SKM-1 (cell line): ENCODE measurements at regions not wholly inside any gene's neighbourhood (a gene's known extent, or its start where the extent isn't known, plus 50 kb on each side); places are given as distances from the start of the nearest gene placed in this dataset.

Source experiments
- DNase-seq: peaks from one replicate; lab custom pipeline; 2025; ENCODE audit not compliant: unreplicated experiment; lab: John Stamatoyannopoulos, UW

DNA sequence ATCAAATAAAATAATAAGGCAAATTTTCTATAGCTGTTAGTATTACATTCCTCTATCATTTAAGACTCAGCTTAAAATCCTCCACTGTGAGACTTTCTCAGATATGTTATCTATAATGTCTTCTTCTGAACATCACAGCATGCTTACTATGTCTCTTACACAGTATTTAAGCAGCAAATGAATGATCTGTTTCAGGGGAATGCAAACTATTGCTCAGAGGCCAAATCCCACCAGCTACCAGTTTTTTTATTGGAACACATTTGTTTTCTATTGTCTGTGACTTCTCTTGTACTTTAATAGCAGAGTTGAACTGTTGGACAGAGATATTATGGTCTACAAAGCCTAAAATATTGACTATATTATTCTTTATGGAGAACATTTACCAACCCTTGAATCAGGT lies 59.6 kb downstream of the C3orf38 start:
- no peak for DNase-seq

DNA sequence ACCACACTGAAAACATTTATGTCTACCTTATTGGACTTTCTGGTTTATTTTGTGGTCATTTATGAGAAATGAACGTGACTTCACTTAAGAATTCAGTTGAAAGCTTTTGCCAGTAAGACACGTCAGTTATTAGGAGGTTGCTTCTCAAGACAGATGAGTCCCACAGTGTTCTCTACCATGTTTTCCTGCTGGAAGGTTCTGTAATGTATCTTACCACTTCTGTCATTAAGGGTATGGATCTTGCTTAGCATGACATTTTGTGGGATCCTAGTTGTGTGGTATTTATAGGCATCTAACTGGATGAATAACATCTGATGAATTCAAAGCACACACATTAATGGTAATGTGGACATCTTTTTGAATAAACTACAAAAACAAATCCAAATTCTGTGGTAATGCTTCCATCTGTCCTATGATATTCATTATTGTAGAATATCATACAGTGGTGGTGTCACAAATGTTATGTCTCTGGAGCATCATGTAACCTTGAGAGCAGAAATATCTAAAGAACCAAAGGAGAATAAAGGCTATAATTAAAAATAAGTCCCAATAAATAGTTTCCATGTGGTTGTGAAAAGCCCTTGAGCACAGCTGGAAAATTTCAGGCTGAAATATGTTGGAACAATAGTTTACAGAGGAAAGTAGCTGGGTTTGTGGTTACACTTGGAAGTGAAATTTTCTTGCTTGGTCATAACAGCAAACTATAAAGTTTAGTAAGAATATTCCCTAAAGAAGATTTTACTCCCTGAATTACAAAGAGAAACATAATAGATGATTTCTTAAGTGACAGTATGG lies 61.5 kb downstream of the C3orf38 start:
- no peak for DNase-seq

DNA sequence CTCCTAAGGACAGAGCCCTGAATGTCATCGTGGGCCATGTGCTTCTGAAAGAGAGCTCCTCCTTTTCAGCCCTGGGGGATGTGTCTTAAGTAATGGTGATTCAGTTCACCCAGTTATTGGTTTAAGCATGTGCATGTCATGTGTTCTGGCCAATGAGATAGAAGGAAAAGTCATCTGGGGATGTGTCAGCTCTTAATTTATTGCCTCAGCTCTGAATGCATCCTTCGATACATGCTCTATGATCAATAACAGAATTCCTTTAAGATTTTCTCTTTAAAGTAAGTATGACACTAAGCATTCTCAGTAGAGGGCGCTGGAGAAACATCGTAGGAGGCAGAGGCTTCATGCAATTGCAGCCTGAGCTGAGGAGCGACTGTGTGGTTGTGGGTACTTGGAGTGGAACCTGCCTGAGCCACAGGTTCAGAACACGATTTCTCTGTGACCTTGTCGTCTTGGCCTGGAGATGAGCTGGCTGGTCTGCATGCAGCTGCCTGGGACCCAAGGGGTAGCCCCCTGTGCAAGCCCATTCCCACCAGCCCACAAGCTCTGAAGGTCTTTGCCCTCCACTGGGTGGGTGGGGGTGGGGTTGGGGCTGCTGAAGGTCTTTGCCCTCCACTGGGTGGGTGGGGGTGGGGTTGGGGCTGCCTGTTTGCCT lies 69.5 kb downstream of the C3orf38 start:
- DNase-seq: peak; percentile 34

DNA sequence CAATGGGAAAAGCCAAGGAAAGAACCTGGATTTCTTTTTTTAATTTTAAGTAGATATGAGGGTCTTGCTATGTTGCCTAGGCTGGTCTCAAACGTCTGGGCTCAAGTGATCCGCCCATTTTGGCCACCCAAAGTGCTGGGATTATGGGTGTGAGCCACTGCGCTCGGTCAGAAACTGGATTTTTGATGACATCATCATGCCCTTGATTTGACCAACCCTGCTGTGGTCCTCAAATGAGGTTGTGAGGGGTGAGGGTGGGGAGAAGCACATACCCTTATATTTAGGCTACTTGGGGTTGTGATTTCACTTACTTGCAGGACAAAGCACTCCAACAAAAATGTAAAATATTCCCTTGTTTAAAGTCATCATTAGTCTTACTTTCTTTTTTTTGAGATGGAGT lies 70.4 kb downstream of the C3orf38 start:
- DNase-seq: no peak

DNA sequence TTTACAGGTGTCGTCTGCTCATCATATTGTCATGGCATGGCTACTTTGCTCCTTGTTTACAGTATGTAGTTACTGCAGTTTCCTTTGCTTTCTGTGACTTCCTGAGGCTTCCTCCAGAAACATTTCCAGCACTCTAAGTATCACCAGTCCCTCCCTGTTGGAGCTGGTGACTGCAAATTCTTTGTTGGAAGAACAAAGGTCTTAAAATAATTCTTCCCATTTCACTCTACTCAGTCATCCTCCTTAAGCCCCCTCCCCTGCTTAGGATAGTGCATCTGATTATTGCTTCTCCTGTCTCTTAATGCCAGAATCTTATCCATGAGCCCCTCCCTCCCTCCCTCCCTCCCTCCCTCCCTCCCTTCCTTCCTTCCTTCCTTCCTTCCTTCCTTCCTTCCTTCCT lies 72.0 kb downstream of the C3orf38 start:
- DNase-seq: no peak

DNA sequence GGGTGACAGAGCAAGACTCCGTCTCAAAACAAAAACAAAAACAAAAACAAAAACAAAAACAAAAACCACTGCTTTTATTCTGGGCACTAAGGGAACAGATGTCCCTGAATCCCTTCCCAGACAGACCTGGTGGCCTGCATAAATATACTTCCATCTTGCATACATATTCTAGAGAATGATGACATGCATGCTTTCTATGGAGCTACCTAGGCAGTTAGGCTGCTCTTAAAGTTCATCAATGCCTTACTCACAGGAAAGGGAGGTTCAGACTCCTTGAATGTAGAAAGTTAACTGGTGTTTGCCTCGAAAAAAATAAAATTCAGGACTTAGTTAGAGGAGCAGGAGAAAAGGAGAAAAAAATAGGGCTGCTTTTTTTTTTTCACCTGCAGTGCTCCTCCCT lies 72.6 kb downstream of the C3orf38 start:
- DNase-seq: no peak

DNA sequence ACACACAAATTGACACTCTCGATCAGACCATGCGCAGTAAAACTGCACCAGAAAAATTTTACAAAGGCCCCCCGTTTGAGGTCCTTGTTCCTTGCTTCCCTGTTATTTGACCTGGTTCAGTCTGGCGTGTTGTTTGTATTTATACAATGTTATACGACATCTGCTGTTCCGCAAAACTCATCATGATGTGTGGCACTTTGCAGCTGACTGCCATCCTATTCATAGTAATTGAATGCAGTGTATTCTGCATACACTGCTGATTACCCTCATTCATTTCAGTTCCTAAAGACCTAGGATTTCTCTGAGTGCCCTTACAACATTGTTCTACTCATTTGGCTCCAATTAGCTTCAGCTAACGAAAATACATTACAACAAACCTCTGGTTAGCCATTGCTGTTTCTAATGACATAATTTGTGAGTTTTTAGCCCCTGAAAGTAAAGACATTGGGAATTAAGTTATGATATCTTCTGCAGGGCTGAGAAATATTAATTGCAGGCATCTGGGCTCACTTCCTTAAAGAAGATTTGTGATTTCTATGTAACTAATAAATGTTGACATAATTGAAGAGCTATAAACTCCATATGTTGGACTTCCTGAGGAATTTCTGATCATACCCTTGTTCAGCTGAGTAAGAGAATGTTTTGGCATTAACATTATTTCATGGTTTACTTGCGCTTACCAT lies 75.7 kb downstream of the C3orf38 start:
- no peak for DNase-seq

DNA sequence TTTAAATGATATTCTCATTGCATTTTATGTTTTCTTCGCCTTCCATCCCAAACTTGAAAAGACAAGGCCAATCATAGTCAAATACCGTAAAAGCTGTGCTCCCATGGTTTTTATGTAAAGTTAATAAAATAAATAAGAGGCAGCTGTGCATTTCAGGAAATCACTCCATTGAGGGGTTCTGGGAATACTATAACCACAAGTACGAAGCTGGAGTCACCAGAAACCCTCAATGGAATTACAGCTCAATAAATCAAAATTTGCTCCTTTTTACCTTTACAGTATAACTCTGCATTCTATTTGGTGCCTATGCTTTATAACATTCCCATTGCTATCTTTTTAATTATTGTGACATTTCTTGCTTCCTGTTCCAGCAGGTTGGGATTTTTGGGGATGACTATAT lies 77.2 kb downstream of the C3orf38 start:
- DNase-seq: no peak

DNA sequence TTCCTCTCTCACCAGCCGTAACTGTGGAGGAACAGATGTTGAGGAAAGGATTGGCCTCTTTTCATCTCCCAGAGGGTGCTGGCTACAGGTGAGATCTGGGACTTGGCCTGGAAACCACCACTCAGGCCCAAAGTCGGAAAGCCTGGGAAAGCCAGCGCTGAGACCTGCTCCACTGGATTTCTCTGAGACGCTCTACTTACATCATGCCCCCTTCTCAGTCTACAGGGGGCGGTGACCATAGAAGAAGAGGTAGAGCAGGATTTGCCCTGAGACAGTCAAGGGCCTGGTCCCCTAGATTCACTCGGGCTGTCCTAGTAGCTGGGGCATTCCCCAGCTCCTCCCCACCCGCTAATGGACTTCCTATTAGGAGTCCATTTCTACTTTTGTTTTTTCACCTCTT lies 80.9 kb downstream of the C3orf38 start:
- DNase-seq: no peak

DNA sequence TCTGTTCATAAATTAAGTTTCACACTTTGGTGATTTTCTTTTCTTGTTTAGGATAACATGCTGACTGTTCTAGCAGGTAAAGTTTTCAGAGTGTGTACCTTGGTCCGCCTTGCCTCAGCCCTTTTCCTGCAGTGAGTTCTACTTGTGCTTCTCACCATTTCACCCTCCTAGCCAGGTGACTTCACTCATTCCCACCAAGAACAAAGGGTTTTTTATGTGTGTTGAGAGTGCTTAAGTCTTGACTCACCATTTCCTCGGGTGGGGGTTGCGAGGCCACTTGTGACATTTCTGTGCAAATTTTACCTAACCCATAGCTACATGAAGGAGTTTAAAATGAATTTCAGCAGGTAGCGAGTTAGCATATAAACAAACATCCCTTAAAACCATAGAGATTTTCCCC lies 81.4 kb downstream of the C3orf38 start:
- DNase-seq: no peak

DNA sequence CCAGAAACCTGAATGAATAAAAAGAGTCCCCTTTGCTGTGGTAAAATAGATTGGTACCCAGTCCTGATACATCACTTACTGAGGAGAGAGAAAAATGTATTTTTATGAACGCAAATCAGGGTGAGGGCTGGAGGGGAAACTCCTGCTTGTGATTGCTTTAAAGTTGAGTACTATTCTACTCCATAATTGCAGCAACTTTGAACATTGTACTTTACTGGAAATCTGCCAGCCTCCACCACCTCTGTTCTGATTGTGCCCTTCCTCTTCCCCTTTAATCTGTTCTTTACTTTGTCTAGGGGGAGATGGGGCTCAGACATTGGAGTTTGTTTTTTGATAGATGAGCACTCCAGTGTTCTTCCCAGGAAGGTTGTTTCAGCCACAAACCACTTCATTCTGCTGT lies 81.9 kb downstream of the C3orf38 start:
- DNase-seq: no peak

DNA sequence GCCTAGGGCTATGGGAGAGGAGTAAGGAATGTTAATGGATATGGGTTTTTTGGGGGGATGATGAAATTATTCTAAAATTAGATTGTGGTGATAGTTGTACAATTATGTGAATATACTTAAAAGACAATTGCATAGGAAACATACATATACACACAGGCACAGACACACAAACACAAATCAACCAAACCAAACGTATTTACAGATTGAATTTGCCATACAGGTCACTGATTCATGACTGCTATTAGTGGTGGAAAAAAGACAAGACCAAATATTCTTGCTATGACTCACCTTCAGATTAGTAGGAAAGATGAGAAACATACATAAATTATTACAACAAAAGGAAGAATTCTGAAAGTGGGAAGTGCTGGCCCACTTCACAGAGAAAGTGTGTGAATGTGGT lies 85.3 kb downstream of the C3orf38 start:
- no peak for DNase-seq

DNA sequence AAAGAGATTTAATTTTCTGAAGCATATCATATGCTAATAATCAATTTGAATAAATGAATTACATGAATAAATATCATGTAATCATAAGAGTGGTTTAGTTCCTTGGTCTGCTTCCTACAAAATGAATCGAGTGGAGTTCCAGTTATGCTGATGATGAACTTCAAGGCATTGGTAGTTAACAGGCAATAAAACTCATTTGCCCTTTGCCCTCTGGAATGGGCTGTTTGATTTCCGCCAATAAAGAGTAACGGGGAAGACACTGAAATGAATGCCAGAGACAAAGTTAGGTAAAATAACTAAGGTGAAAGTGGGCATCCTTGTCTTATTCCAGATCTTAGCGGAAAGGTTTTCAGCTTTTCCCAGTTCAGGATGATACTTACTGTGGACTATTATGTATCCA lies 90.1 kb downstream of the C3orf38 start:
- no peak for DNase-seq

DNA sequence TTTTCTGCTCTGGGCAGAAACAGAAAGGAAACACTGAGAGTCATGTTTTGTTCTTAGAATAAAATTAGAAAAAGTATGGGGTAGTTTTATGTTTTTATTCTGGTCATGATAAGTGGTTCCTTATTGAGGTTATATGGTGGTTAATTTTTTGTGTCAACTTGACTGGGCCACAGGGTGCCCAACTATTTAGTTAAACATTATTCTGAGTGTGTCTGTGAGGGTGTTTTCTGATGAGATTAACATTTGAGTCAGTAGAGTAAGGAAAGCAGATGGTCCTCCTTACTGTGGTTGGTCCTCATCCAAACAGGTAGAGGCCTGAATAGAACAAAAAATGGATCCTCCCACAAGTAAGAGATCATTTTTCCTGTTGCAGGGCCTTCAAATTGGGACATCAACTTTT lies 98.9 kb downstream of the C3orf38 start:
- no peak for DNase-seq

DNA sequence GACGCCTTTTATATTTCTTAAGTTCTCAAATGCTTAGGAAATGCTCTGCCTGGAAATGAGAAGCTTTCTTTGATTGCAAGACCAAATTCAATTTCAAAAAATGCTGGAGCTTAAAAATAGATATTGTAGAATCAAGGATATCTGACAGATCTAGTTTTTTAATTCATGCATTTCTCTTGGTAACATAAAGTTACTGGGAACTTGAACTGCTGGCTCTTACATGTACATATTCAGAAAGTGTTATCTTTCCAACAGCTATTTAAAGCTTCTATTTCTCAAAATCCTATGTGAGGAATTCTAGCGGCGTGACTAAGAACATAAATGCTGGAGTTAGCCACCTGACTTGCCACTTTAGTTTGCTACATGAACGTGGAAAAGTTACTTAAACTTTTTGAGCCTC lies 109.3 kb downstream of the C3orf38 start:
- no peak for DNase-seq

DNA sequence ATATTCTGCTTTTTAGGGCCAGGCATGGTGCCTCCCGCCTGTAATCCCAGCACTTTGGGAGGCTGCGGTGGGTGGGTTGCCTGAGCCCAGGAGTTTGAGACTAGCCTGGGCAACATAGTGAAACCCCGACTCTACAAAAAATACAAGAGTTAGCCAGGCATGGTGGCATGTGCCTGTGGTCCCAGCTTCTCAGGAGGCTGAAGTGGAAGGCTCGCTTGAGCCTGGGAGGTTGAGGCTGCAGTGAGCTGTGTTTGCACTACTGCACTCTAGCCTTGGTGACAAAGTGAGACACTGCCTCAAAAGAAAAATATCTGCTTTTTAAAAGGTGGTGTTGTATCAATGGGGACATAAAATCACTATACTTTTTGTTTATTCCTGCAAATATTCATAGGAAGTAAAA lies 112.8 kb downstream of the C3orf38 start:
- no peak for DNase-seq

DNA sequence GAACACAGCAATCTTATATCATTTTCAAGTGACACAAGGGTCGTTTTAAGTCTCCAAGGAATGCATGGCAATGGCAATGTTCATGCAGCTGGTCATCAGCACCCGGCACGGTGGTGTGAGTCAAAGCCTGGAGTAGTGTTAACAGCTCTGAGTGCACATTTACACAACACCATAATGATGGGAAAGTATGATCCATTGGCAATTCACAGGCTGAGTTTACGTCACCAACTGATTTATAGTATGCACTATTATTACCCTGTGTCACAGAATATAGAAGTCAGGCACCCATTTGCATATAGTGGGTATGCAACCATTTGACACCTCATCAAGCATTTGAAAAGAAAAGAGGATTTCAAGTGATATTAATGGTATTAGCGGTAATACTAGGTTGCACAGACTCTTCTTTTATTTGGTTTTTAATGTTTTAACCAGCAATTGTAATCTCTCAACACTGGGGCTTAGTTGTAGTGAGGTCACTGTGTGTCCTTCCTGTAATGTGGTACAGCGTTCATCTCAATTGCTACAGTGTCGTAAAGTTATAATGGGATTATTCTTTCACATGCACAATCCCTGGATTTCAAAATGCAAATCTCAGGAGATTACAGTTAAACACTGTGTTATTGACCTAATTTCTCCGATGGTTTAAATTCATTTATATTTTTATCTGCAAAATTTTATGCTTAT lies 113.8 kb downstream of the C3orf38 start:
- no peak for DNase-seq

DNA sequence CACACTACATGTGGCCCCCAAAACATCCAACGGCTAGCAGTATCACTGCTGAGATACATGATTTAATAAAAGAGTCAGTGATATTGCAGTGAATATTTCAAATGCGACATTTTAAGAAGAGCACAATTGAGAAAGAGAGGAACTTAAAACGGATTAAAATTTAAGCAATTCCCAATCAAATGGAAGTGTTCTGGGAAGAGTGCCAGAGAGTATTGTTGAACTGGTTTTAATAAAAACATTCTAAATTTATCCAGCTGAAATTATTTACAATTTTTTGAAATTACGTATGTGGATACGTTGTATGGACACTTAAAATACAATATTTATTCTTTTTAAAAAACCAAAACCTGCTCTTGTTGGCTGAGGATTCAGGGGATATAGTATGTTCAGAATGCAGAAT lies 117.7 kb downstream of the C3orf38 start:
- no peak for DNase-seq

DNA sequence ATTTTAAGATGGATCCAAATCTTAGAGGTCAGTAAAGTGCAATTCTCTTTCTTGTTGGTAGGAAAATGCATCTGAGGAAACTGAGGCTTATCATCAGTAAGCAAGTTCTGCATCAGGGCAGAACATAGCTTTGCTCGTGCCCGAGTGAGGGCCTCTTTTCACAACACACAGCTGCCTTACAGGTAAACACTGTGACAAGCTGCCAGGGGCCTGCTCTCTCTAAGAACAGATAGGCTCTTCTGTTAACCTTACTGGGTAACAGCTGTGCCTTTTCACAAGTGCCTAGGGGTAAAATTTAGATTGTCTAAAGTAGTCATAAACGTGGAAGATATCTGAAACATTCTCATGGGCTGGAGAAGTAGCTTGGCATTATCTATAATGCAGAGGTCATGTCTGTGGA lies 118.1 kb downstream of the C3orf38 start:
- no peak for DNase-seq

DNA sequence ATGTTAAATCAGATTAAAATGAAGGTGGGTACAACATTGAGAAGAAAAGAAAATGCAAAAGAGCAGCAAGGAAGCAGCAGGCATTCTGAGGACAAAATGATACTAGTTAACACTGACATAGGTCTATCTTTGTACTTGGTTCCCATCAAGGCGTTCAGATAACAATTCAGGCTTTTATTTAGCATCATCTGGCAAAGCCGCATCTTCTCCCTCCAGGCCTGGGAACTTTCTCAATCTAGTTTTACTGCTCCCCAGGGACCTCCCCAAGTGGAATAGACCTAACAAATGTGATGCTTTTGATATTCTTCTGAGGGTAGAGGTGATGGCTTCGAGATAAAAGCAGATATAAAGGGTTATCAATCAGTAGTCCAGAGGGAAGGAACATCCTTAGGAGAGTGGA lies 130.6 kb downstream of the C3orf38 start:
- DNase-seq: no peak

DNA sequence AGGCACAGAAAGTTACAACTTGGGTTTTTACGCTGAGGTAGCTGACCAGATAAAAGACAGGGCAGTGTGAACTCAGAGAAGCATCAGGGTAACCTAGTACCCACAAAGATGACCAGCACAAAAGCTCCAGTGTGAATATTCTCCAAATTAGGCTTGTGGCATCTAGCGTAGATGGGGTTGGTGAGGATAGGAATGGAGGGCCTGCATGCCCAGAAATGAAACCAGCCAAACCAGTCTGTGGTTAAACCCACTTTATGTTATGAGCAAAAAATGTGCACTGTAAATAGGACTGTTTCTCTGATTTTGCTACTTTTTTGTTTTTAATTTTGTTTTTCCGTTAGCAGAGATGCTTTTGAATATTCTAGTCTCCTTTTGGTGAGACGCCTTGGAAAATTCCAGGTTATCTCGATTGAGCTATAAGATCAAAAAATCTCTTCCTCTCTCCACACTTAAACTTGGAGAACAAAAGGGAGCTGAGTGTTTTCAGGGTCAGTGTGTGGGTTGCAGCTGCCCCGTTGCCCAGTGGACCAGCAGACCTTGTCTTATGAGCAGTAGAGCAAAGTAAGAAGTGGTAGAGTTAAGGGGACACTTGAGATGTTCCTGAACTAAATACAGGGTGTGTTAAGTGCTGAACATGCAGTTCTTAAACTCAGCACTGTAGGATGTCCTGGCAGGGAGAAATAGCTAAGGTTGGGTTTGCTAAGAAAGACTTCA lies 132.9 kb downstream of the C3orf38 start:
- DNase-seq: no peak
